ENCODE measurements at regions not wholly inside any gene's neighbourhood (a gene's known extent, or its start where the extent isn't known, plus 50 kb on each side); places are given as distances from the start of the nearest gene placed in this dataset.

DNA sequence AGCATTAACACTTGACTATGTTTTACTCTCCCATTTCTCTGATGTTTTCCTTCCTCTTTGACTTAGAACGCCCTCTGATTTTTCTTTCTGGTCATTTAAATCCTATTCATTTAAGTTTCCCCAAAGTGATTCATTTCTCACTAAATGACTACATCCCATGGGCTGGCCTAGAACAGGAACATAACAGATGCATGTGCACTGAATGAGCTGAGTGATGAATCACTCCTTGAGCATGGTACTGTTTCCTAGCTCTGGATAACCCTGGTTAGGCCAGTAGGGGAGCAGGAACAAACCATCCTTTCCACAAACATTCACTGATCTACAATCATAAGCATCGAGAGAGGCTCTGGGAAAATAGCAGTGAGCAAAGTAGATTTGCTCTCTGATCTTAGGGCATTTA is 221.9 kb upstream of the SETBP1 start:
- WGBS, result 85% methylated on average over 1 of the region's 2 CpGs
- Histone ChIP-seq H3K36me3 (ENCODE audit: insufficient read depth, low read length) (no peaks in the 10 kb centered on the region), H3K27me3 (ENCODE audit: insufficient read depth, low read length) (no peaks in the 10 kb centered on the region), H3K4me1 (ENCODE audit: insufficient read depth, low read length) (no peaks in the 10 kb centered on the region), H3K9me3 (ENCODE audit: insufficient read depth, low read depth, low read length) (no peaks in the 10 kb centered on the region), H3K27ac (ENCODE audit: low read depth, low read length) (no peak overlapping the region), H3K9ac (ENCODE audit: low read depth, low read length) (no peak overlapping the region), H3K4me3 (ENCODE audit: low read length) (no peak overlapping the region)

DNA sequence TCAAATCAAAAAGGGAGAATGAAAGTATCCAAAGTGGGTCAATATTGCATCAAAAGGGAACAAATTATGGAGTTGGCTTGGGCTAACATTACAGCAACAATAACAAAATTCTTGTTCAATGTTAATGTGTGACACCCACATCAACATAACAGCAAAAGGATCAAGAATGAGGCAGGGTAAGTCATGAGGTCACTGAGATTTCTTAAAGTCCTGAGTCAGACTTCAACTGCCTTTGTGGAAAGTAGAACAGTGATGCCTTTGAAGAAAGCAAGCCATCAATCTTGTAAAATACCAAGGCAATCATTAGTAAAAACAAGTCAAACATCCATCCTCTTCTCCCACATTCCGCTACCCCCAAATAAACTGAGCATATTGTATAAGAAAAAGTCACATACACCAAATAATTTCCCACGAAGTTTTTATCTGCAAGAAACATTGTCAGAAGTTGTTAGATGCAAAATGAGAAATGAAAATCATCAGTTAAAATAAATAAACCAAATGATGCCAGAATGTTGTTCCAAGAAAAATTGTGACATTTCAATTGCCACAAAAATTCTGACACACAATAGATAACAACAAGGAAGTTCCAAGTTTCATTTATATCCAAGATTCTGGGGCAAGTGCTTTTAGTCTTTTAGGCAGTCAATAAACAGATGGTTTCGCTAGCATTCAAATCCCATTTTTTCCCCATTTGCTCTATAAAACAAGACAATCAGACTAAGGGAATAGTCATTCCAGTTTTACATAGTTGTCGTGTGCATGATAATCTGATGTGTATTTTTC is 216.1 kb upstream of the SETBP1 start:
- Histone ChIP-seq H3K36me3 (ENCODE audit: insufficient read depth, low read length) (no peaks in the 10 kb centered on the region), H3K27ac (ENCODE audit: low read depth, low read length) (no peak overlapping the region), H3K9me3 (ENCODE audit: insufficient read depth, low read depth, low read length) (no peaks in the 10 kb centered on the region), H3K4me1 (ENCODE audit: insufficient read depth, low read length) (no peaks in the 10 kb centered on the region), H3K9ac (ENCODE audit: low read depth, low read length) (no peak overlapping the region), H3K27me3 (ENCODE audit: insufficient read depth, low read length) (no peaks in the 10 kb centered on the region), H3K4me3 (ENCODE audit: low read length) (no peak overlapping the region)
- WGBS, result 94% methylated on average over 2 of the region's 4 CpGs

DNA sequence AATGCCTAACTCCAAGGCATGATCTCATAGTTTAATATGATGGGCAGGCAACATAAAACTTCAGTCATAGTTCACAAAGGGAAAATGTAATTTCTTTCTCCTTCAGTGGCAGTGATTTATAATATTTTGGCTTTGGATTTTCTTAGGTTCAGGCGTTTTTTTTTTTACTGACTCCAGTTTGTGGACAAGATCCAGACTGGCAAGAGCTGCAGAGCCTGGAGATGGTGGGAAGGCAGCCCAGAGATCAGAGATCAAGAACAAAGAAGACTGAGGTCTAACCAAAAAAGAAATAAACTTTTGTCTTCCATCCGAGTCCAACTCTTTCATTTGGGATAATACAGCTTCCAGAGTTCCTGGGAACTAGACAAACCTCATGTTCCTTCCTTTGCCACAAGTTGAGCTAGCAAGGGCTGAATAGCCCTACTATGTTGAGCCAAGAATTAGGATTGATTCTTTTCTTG is 215.3 kb upstream of the SETBP1 start:
- Histone ChIP-seq H3K27ac (ENCODE audit: low read depth, low read length) (no peak overlapping the region), H3K36me3 (ENCODE audit: insufficient read depth, low read length) (no peaks in the 10 kb centered on the region), H3K27me3 (ENCODE audit: insufficient read depth, low read length) (no peaks in the 10 kb centered on the region), H3K4me3 (ENCODE audit: low read length) (no peak overlapping the region), H3K9ac (ENCODE audit: low read depth, low read length) (no peak overlapping the region), H3K9me3 (ENCODE audit: insufficient read depth, low read depth, low read length) (no peaks in the 10 kb centered on the region), H3K4me1 (ENCODE audit: insufficient read depth, low read length) (no peaks in the 10 kb centered on the region)
- WGBS, result 84% methylated on average over 2 of the region's 2 CpGs

DNA sequence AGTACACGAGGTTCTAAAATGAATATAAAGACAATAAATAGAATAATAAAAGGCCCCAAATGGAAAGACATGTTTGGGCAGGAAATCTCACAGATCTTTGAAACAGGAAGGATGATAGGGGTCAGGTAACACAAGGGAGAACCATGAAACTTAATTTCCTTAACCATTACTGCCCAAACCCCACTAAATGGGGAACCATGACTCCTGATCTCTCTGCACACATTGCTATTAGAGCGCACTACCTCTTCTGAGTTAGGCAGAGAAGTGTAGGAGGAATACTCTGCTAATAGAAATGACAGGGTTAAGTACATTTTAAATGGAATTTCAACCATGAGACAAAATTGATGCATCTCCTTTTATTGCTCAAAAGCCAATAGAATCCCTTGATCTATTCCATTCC is 213.7 kb upstream of the SETBP1 start:
- no peak overlapping the region for H3K27ac ChIP-seq (ENCODE audit: low read depth, low read length)
- 100% methylated on average over 1 of the region's 2 CpGs for WGBS
- H3K27me3 ChIP-seq (ENCODE audit: insufficient read depth, low read length), result no peaks in the 10 kb centered on the region
- H3K9me3 ChIP-seq (ENCODE audit: insufficient read depth, low read depth, low read length), result no peaks in the 10 kb centered on the region
- H3K4me3 ChIP-seq (ENCODE audit: low read length), result no peak overlapping the region
- H3K36me3 ChIP-seq (ENCODE audit: insufficient read depth, low read length), result no peaks in the 10 kb centered on the region
- H3K9ac ChIP-seq (ENCODE audit: low read depth, low read length), result no peak overlapping the region
- no peaks in the 10 kb centered on the region for H3K4me1 ChIP-seq (ENCODE audit: insufficient read depth, low read length)

DNA sequence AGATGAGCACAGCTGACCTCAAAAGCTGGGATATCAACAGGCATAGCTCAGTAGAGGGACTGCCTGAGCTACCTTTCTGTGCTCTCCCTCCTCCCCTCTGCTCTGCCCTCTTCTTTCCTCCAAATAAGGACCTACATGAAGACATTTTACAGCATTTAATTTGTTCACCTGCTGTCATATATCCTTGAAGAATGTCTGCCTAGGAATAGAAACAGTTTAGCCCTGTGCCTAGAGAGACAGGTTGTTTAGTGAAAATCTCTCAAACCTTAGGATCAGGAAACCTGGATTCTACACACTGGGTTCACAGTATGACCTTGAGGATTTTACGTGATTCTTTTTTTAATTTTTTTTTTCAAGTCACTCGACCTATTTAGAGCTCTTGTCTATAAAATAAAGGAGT is 213.0 kb upstream of the SETBP1 start:
- Histone ChIP-seq H3K27me3 (ENCODE audit: insufficient read depth, low read length) (no peaks in the 10 kb centered on the region), H3K36me3 (ENCODE audit: insufficient read depth, low read length) (no peaks in the 10 kb centered on the region), H3K9me3 (ENCODE audit: insufficient read depth, low read depth, low read length) (no peaks in the 10 kb centered on the region), H3K4me1 (ENCODE audit: insufficient read depth, low read length) (no peaks in the 10 kb centered on the region), H3K27ac (ENCODE audit: low read depth, low read length) (no peak overlapping the region), H3K9ac (ENCODE audit: low read depth, low read length) (no peak overlapping the region), H3K4me3 (ENCODE audit: low read length) (no peak overlapping the region)
- 100% methylated on average over 1 of the region's 2 CpGs for WGBS

DNA sequence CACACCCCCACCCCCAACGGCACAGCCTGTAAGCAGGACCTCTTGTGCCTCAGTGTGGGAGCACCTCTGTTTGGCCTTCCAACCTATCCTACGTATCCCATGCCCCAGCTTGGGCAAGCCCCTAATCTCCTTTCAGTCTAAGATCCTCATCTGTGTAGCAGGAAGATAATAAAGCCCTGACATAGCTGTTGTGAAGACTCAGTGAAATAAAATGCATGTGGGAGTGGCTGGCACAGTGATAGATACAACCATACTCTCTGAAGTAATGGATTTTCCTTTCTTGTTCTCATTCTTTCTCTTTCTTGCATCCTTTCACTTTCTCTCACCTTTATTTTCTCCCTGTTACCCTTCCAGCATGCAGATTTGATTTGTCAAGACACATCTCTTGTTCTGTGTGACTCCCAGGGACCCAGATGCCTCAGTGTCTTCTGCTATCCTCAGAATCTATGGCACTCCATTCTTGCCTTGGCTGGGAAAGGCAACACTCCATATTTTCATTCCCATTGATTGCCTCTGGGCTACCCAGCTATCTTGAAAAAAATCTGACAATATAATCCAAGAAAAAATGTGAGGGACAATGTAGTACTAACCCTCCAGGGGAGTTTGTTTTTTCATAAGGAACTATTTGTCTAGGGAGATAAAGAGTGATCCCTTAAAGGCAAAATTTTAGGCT is 207.2 kb upstream of the SETBP1 start:
- peaks cover under 1% of the 10 kb centered on the region for H3K9me3 ChIP-seq (ENCODE audit: insufficient read depth, low read depth, low read length)

DNA sequence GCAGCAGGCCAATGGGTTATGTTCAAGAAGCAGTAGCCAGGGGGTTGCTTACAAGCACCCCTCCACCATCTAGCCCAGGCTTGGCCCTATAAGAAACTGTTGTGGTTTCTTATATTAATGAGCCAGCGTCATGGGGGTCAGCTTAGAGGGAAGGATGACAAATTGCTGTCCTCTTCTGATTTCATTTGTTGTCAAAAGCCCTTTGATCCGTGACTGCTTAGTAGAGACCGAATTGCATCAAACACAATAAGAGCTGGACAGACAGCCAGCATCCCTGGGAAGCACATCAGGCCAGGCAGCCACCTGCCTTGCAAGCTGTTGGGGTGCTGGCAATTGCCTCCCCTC is 206.6 kb upstream of the SETBP1 start:
- H3K36me3 ChIP-seq (ENCODE audit: insufficient read depth, low read length), result no peaks in the 10 kb centered on the region
- H3K9me3 ChIP-seq (ENCODE audit: insufficient read depth, low read depth, low read length), result peaks cover 6% of the 10 kb centered on the region
- no peak overlapping the region for H3K27ac ChIP-seq (ENCODE audit: low read depth, low read length)
- no peaks in the 10 kb centered on the region for H3K4me1 ChIP-seq (ENCODE audit: insufficient read depth, low read length)
- 91% methylated on average over 3 of the region's 3 CpGs for WGBS
- no peak overlapping the region for H3K9ac ChIP-seq (ENCODE audit: low read depth, low read length)
- no peaks in the 10 kb centered on the region for H3K27me3 ChIP-seq (ENCODE audit: insufficient read depth, low read length)
- no peak overlapping the region for H3K4me3 ChIP-seq (ENCODE audit: low read length)

More for the DNA sequence above, 207.2 kb upstream of the SETBP1 start:
- no peaks in the 10 kb centered on the region for H3K36me3 ChIP-seq (ENCODE audit: insufficient read depth, low read length)
- no peak overlapping the region for H3K4me3 ChIP-seq (ENCODE audit: low read length)
- 92% methylated on average over 2 of the region's 2 CpGs for WGBS
- no peak overlapping the region for H3K9ac ChIP-seq (ENCODE audit: low read depth, low read length)
- H3K27me3 ChIP-seq (ENCODE audit: insufficient read depth, low read length), result no peaks in the 10 kb centered on the region
- no peaks in the 10 kb centered on the region for H3K4me1 ChIP-seq (ENCODE audit: insufficient read depth, low read length)
- no peak overlapping the region for H3K27ac ChIP-seq (ENCODE audit: low read depth, low read length)

DNA sequence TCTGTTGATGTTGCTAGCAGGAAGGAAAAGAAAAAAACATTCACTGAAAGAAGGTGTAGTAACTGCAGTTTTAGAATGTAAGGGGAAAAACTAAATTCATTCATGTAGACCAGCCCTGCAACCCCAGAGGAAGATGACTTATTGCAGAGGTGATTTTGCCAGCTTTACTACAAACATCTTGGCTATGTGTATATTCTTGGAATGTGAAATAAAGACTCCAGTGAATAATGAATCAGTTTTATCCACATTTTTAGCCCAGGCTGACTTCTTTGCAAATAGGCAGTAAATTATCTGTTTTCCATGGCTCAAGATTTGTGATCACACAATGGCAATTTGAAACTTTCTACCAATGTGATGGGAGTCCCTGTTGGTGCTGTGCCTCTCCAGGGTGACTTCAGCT is 206.1 kb upstream of the SETBP1 start:
- no peak overlapping the region for H3K9ac ChIP-seq (ENCODE audit: low read depth, low read length)
- H3K36me3 ChIP-seq (ENCODE audit: insufficient read depth, low read length), result no peaks in the 10 kb centered on the region
- peaks cover 12% of the 10 kb centered on the region for H3K9me3 ChIP-seq (ENCODE audit: insufficient read depth, low read depth, low read length)
- H3K4me3 ChIP-seq (ENCODE audit: low read length), result no peak overlapping the region
- no peak overlapping the region for H3K27ac ChIP-seq (ENCODE audit: low read depth, low read length)
- no peaks in the 10 kb centered on the region for H3K4me1 ChIP-seq (ENCODE audit: insufficient read depth, low read length)
- no peaks in the 10 kb centered on the region for H3K27me3 ChIP-seq (ENCODE audit: insufficient read depth, low read length)

DNA sequence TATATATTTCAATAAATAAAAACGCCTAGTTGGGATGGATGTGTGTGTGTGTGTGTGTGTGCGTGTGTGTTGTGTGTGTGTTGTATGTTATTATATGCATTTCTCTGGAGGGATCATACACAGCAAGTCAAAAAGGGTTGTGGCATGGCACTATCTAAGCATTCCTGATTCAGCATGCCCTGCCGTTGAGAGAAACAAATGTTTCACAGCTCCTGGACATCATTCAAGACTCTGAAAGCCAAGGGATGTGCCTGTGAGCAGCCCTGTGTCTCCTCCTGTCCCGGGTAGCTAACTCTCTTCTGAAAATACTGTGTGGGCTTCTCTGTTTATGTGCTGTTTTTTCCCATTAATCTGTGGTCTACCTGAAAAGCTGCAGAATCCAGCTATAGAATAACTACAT is 197.9 kb upstream of the SETBP1 start:
- H3K4me3 ChIP-seq (ENCODE audit: low read length), result no peak overlapping the region
- WGBS, result 94% methylated on average over 4 of the region's 4 CpGs
- no peak overlapping the region for H3K27ac ChIP-seq (ENCODE audit: low read depth, low read length)
- H3K36me3 ChIP-seq (ENCODE audit: insufficient read depth, low read length), result no peaks in the 10 kb centered on the region
- no peaks in the 10 kb centered on the region for H3K27me3 ChIP-seq (ENCODE audit: insufficient read depth, low read length)
- no peaks in the 10 kb centered on the region for H3K4me1 ChIP-seq (ENCODE audit: insufficient read depth, low read length)
- no peak overlapping the region for H3K9ac ChIP-seq (ENCODE audit: low read depth, low read length)
- H3K9me3 ChIP-seq (ENCODE audit: insufficient read depth, low read depth, low read length), result peaks cover 21% of the 10 kb centered on the region

DNA sequence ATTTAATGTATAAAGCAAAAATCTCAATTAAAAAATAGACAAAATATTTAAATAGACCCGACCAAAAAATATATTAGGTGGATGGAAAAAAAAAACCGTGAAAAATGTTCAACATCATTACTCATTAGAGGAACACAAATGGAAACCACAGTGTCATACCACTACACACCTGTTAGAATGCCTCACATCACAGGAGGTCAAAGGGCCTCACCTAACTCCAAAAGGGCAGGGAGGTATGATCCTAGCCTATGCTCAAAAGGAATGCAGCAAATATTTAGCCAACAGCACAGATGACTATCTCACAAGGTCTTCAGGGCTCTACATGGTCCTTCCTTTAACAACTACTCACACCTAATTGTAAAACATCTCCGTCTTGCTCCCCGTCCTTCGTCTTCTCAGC is 185.5 kb upstream of the SETBP1 start:
- H3K4me1 ChIP-seq (ENCODE audit: insufficient read depth, low read length), result no peaks in the 10 kb centered on the region
- WGBS, result 96% methylated on average over 4 of the region's 5 CpGs
- no peaks in the 10 kb centered on the region for H3K27me3 ChIP-seq (ENCODE audit: insufficient read depth, low read length)
- no peak overlapping the region for H3K4me3 ChIP-seq (ENCODE audit: low read length)
- H3K9ac ChIP-seq (ENCODE audit: low read depth, low read length), result no peak overlapping the region
- H3K9me3 ChIP-seq (ENCODE audit: insufficient read depth, low read depth, low read length), result no peaks in the 10 kb centered on the region
- no peaks in the 10 kb centered on the region for H3K36me3 ChIP-seq (ENCODE audit: insufficient read depth, low read length)
- H3K27ac ChIP-seq (ENCODE audit: low read depth, low read length), result no peak overlapping the region

DNA sequence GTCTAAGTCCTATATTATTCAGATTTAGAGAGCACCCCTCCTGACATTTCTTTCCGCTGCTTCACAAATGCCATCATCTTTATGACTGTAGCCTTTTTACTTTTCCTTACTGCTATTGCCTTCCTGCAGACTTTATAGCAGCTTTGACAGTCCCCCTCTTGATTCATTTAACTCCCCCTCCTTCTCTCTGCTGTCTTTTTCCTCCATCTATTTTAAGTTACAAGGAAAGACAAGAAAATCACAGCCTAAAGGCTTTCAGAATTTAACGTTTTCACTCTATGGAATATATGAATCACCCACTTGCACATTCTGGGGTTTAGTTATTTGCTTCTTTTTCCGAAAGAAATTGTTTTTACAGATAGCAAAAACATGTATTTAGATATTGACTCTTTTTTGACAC is 183.4 kb upstream of the SETBP1 start:
- Histone ChIP-seq H3K4me3 (ENCODE audit: low read length) (no peak overlapping the region), H3K4me1 (ENCODE audit: insufficient read depth, low read length) (no peaks in the 10 kb centered on the region), H3K27me3 (ENCODE audit: insufficient read depth, low read length) (no peaks in the 10 kb centered on the region), H3K9me3 (ENCODE audit: insufficient read depth, low read depth, low read length) (no peaks in the 10 kb centered on the region), H3K9ac (ENCODE audit: low read depth, low read length) (no peak overlapping the region), H3K36me3 (ENCODE audit: insufficient read depth, low read length) (no peaks in the 10 kb centered on the region), H3K27ac (ENCODE audit: low read depth, low read length) (no peak overlapping the region)
- WGBS, result 90% methylated on average over 2 of the region's 3 CpGs

All from HUES64 (cell line).